IPS-15b (cell line): ENCODE measurements at regions not wholly inside any gene's neighbourhood (a gene's known extent, or its start where the extent isn't known, plus 50 kb on each side); places are given as distances from the start of the nearest gene placed in this dataset.

Experiments
- H3K27me3 ChIP-seq: one replicate; pipeline ENCODE4 v1.6.1; 2013; ENCODE audit warnings: low read length; ENCODE audit not compliant: control insufficient read depth, insufficient read depth
- H3K36me3 ChIP-seq: one replicate; pipeline ENCODE4 v1.6.1; 2013; ENCODE audit warnings: low read length; ENCODE audit not compliant: control insufficient read depth, insufficient read depth
- H3K4me1 ChIP-seq: one replicate; pipeline ENCODE4 v1.6.1; 2013; ENCODE audit warnings: mild to moderate bottlenecking, low read length; ENCODE audit not compliant: control insufficient read depth, insufficient read depth
- H3K4me3 ChIP-seq: one replicate; pipeline ENCODE4 v1.5.1; 2013; ENCODE audit warnings: low read depth, low read length
- H3K9ac ChIP-seq: one replicate; pipeline ENCODE4 v1.6.1; 2013; ENCODE audit warnings: low read depth, mild to moderate bottlenecking, low read length
- H3K9me3 ChIP-seq: one replicate; pipeline ENCODE4 v1.6.1; 2013; ENCODE audit warnings: mild to moderate bottlenecking, low read length; ENCODE audit not compliant: control insufficient read depth, insufficient read depth

- H3K36me3 ChIP-seq = no peaks in the 10 kb centered on the region
- H3K4me1 ChIP-seq = peaks cover 11% of the 10 kb centered on the region
- no peak overlapping the region for H3K4me3 ChIP-seq
- no peaks in the 10 kb centered on the region for H3K9me3 ChIP-seq
- H3K27me3 ChIP-seq = peaks cover 75% of the 10 kb centered on the region
- H3K9ac ChIP-seq = no peak overlapping the region
Measured at GRCh38 chrX:139207655-139208054, 322.9 kb upstream of the F9 start.

- Histone ChIP-seq H3K27me3 (peaks cover 75% of the 10 kb centered on the region), H3K9ac (no peak overlapping the region), H3K4me1 (peaks cover 11% of the 10 kb centered on the region), H3K9me3 (no peaks in the 10 kb centered on the region), H3K4me3 (no peak overlapping the region), H3K36me3 (no peaks in the 10 kb centered on the region)
Measured at GRCh38 chrX:139206914-139207313, 323.6 kb upstream of the F9 start.

- peaks cover 9% of the 10 kb centered on the region for H3K4me1 ChIP-seq
- peak overlapping the region; percentile 80 for H3K4me3 ChIP-seq
- H3K9me3 ChIP-seq = no peaks in the 10 kb centered on the region
- peaks cover 80% of the 10 kb centered on the region for H3K27me3 ChIP-seq
- H3K9ac ChIP-seq = peak overlapping the region; percentile 57
- no peaks in the 10 kb centered on the region for H3K36me3 ChIP-seq
Measured at GRCh38 chrX:139204898-139205667, 325.5 kb upstream of the F9 start.

DNA sequence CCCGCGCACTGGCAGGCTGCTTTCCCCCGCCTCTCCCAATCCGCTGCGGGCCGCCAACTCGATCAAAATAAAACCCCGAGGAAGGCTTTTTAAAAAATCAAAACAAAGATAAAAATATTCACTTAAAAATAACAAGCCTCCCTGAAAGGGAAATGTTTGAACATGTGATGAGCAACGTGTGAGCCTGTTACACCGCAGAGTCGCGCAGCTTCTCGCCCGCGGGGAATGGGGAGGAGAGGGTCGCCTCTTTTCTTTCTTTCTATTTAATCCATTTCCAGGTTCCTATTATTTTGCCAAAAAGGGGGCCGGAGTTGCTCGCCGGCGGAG lies 326.0 kb upstream of the F9 start:
- H3K36me3 ChIP-seq = no peaks in the 10 kb centered on the region
- peak overlapping the region; percentile 57 for H3K9ac ChIP-seq
- H3K27me3 ChIP-seq = peaks cover 80% of the 10 kb centered on the region
- H3K9me3 ChIP-seq = no peaks in the 10 kb centered on the region
- H3K4me1 ChIP-seq = peaks cover 9% of the 10 kb centered on the region
- H3K4me3 ChIP-seq = peak overlapping the region; percentile 80

- Histone ChIP-seq H3K4me3 (peak overlapping the region; percentile 80), H3K9ac (peak overlapping the region; percentile 49), H3K27me3 (peaks cover 80% of the 10 kb centered on the region), H3K36me3 (no peaks in the 10 kb centered on the region), H3K4me1 (peaks cover 9% of the 10 kb centered on the region), H3K9me3 (no peaks in the 10 kb centered on the region)
Measured at GRCh38 chrX:139203651-139204570, 326.6 kb upstream of the F9 start.

- Histone ChIP-seq H3K4me1 (peaks cover 9% of the 10 kb centered on the region), H3K4me3 (peak overlapping the region; percentile 72), H3K9ac (no peak overlapping the region), H3K27me3 (peaks cover 79% of the 10 kb centered on the region), H3K36me3 (no peaks in the 10 kb centered on the region), H3K9me3 (no peaks in the 10 kb centered on the region)
Measured at GRCh38 chrX:139202742-139203420, 327.7 kb upstream of the F9 start.

GRCh38 chrX:139201924-139202323 lies 328.6 kb upstream of the F9 start:
- no peak overlapping the region for H3K4me3 ChIP-seq
- peaks cover 76% of the 10 kb centered on the region for H3K27me3 ChIP-seq
- H3K36me3 ChIP-seq = no peaks in the 10 kb centered on the region
- no peaks in the 10 kb centered on the region for H3K9me3 ChIP-seq
- H3K9ac ChIP-seq = no peak overlapping the region
- peaks cover 9% of the 10 kb centered on the region for H3K4me1 ChIP-seq

DNA sequence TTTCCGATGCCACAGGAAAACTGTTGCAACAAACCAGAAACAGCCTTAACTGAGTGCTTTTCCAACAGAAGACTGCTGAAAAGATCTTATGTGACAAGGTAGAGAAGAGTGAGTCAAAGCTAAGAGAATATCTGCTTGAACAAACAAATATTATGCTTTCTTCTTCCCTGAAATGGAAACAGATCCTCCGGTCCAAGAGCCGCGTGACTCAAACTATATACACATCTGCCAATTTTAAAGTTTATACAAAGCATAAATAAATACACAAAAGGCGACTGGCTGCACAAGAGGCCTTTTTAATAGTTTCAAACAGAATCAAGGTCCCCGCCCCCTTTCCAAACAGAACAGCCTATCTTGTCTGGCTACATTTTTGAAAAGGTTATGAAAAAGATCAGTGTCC lies 329.7 kb upstream of the F9 start:
- no peaks in the 10 kb centered on the region for H3K9me3 ChIP-seq
- H3K4me3 ChIP-seq = no peak overlapping the region
- H3K36me3 ChIP-seq = no peaks in the 10 kb centered on the region
- H3K9ac ChIP-seq = no peak overlapping the region
- H3K4me1 ChIP-seq = peaks cover 6% of the 10 kb centered on the region
- peaks cover 77% of the 10 kb centered on the region for H3K27me3 ChIP-seq

DNA sequence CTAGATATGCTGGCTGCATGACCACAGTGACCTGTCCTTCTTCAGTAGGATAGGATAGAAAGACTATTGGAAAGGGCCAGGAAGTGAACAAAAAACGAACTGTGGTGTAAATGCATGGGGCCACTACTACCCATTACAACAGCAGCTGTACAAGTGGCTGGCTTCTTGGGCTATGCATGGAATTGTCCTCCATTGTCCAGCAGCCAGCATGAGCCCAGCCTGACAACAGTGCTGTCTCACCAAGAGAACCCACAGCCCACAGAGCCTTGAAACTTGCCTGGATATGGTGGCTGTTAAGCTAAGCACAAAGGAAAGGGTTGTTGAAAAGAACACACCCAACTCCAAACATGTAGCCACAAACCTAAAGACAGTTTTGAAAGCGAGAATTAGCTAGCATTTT lies 330.2 kb upstream of the F9 start:
- H3K27me3 ChIP-seq = peaks cover 82% of the 10 kb centered on the region
- H3K9me3 ChIP-seq = no peaks in the 10 kb centered on the region
- H3K36me3 ChIP-seq = no peaks in the 10 kb centered on the region
- no peak overlapping the region for H3K9ac ChIP-seq
- peaks cover 6% of the 10 kb centered on the region for H3K4me1 ChIP-seq
- no peak overlapping the region for H3K4me3 ChIP-seq

- Histone ChIP-seq H3K36me3 (no peaks in the 10 kb centered on the region), H3K4me3 (no peak overlapping the region), H3K9ac (no peak overlapping the region), H3K27me3 (peaks cover 86% of the 10 kb centered on the region), H3K9me3 (no peaks in the 10 kb centered on the region), H3K4me1 (peaks cover 6% of the 10 kb centered on the region)
Measured at GRCh38 chrX:139199933-139200332, 330.6 kb upstream of the F9 start.

DNA sequence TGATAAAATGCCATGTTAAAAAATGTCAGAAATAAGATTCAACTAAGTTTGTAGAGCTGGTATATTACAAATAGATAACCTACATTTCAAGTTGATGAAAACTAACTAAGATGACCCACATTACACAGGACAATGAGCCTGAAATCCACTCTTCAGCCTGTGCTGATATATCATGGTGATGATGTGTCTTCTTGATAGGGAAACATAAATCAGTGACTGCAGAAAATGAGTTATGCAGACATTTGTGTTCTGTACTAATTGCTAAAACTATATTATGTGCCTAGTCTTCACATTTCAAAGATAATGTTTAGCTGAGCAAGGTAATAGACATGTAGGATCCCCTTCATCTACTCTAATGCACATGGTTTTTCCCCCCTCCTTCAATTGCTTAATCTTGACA lies 331.6 kb upstream of the F9 start:
- H3K27me3 ChIP-seq = peaks cover 91% of the 10 kb centered on the region
- H3K4me1 ChIP-seq = peaks cover 6% of the 10 kb centered on the region
- no peak overlapping the region for H3K9ac ChIP-seq
- H3K36me3 ChIP-seq = no peaks in the 10 kb centered on the region
- no peak overlapping the region for H3K4me3 ChIP-seq
- no peaks in the 10 kb centered on the region for H3K9me3 ChIP-seq
